ENCODE measurements at regions not wholly inside any gene's neighbourhood (a gene's known extent, or its start where the extent isn't known, plus 50 kb on each side); places are given as distances from the start of the nearest gene placed in this dataset.

DNA sequence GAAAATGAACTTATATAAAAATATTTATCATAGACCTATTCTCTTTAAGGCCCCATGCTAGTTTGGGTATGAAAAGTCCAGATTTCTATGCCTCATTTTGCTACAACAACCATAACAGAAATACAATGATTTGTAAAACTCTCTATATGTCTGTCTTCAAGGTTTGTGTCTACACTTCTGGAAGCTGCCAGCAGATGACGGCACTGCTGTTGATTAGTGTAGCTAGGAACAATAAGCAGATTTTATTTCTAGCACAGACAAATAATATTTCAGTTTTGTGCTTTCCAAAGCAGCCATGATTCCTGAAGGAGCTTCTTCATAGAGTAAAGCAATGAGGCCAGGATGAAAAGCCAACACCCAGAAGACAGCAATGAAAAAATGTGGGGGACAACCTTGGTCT is 779.6 kb upstream of the ADGRL2 start:
- TF ChIP-seq CTCF (IDR thresholded peaks at IDR 0.05; ENCODE audit: insufficient read depth, low read length) (no peak), SPI1 (IDR thresholded peaks at IDR 0.05; ENCODE audit: borderline replicate concordance, low read depth) (no peak), POLR2AphosphoS5 (IDR thresholded peaks at IDR 0.05; ENCODE audit: low read depth) (no peak), GABPA (IDR thresholded peaks at IDR 0.05; ENCODE audit: low read depth) (no peak), REST (IDR thresholded peaks at IDR 0.05; ENCODE audit: insufficient replicate concordance, low read depth) (no peak)
- no peak overlapping the region for H3K4me3 ChIP-seq (replicated peaks; ENCODE audit: insufficient read depth, low read length)
- no peaks in the 10 kb centered on the region for H3K27me3 ChIP-seq (ENCODE audit: insufficient read depth, poor library complexity, severe bottlenecking)
- no peak for DNase-seq (ENCODE audit: low read depth in 1 of 2, low spot score in 1 of 2)
- H3K27ac ChIP-seq (replicated peaks): no peak overlapping the region

DNA sequence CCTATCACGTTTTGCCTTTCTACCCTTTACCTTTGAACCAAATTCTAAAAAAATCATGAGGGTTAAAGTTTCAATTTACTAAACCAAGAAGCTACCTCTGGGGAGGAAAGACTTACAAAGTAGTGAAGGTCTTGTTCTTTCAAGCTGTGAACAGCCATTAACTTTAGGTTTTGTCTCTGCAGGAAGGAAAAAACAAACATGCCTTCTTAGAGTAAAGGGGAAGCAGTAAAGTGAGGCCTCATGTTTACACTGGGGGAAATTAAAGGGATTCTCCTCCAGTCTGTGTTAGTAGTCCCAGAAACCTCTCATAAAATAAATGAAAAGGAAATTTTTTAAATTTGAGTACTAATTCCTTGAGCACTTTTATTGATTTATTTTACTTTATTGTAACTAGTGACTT is 780.2 kb upstream of the ADGRL2 start:
- no peaks in the 10 kb centered on the region for H3K27me3 ChIP-seq (ENCODE audit: insufficient read depth, poor library complexity, severe bottlenecking)
- TF ChIP-seq POLR2AphosphoS5 (IDR thresholded peaks at IDR 0.05; ENCODE audit: low read depth) (no peak), CTCF (IDR thresholded peaks at IDR 0.05; ENCODE audit: insufficient read depth, low read length) (no peak), SPI1 (IDR thresholded peaks at IDR 0.05; ENCODE audit: borderline replicate concordance, low read depth) (no peak), REST (IDR thresholded peaks at IDR 0.05; ENCODE audit: insufficient replicate concordance, low read depth) (no peak)
- DNase-seq (ENCODE audit: low read depth in 1 of 2, low spot score in 1 of 2): no peak
- no peak overlapping the region for H3K4me3 ChIP-seq (replicated peaks; ENCODE audit: insufficient read depth, low read length)
- H3K27ac ChIP-seq (replicated peaks): no peak overlapping the region

DNA sequence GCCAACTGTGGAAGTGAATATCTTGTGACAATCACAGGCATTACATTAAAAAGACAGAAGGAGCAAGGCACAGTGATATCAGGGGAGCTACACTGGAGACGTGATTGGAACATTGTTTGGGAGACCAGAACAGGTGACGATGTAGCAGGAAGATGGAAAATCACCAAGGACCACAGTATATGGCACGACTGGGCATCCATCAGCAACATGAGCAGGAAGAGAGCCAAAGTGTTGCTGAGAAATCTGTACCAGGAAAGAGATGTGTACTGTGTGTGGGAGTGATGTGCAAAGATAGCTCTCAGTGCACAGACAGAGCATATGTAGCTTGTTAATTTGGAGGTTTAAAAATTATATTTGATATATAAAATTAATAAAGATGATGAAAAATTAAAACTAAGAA is 790.6 kb upstream of the ADGRL2 start:
- Histone ChIP-seq H3K4me3 (replicated peaks; ENCODE audit: insufficient read depth, low read length) (no peak overlapping the region), H3K27ac (replicated peaks) (no peak overlapping the region), H3K27me3 (ENCODE audit: insufficient read depth, poor library complexity, severe bottlenecking) (no peaks in the 10 kb centered on the region)
- no peak for DNase-seq (ENCODE audit: low read depth in 1 of 2, low spot score in 1 of 2)
- TF ChIP-seq CTCF (IDR thresholded peaks at IDR 0.05; ENCODE audit: insufficient read depth, low read length): no peak
- TF ChIP-seq SPI1 (IDR thresholded peaks at IDR 0.05; ENCODE audit: borderline replicate concordance, low read depth): no peak
- TF ChIP-seq POLR2AphosphoS5 (IDR thresholded peaks at IDR 0.05; ENCODE audit: low read depth): no peak
- TF ChIP-seq GABPA (IDR thresholded peaks at IDR 0.05; ENCODE audit: low read depth): no peak

DNA sequence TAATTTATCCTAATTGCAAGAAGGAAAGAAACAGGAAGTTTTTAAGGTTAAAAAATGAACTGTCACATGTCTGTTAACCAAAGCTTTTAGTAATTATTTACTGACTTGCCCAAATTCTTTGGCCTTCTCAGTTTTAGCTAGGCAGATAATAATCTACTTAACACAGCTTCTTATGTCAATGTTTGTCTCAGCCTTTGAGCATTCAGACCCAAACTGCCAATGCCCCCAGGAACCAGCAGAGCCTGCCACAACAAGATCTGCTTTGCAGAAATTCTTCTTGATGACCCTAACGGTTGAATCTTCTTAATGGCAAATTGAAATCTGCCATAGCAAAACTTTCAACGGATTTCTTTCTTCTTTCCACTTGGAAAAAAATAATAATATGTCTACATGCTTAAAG is 792.4 kb upstream of the ADGRL2 start:
- no peak for TF ChIP-seq GABPA (IDR thresholded peaks at IDR 0.05; ENCODE audit: low read depth)
- TF ChIP-seq REST (IDR thresholded peaks at IDR 0.05; ENCODE audit: insufficient replicate concordance, low read depth): no peak
- no peak for TF ChIP-seq CTCF (IDR thresholded peaks at IDR 0.05; ENCODE audit: insufficient read depth, low read length)
- no peak for TF ChIP-seq POLR2AphosphoS5 (IDR thresholded peaks at IDR 0.05; ENCODE audit: low read depth)
- TF ChIP-seq SPI1 (IDR thresholded peaks at IDR 0.05; ENCODE audit: borderline replicate concordance, low read depth): no peak
- H3K27me3 ChIP-seq (ENCODE audit: insufficient read depth, poor library complexity, severe bottlenecking): no peaks in the 10 kb centered on the region
- H3K27ac ChIP-seq (replicated peaks): no peak overlapping the region
- H3K4me3 ChIP-seq (replicated peaks; ENCODE audit: insufficient read depth, low read length): no peak overlapping the region
- no peak for DNase-seq (ENCODE audit: low read depth in 1 of 2, low spot score in 1 of 2)
